ENCODE measurements at regions not wholly inside any gene's neighbourhood (a gene's known extent, or its start where the extent isn't known, plus 50 kb on each side); places are given as distances from the start of the nearest gene placed in this dataset.

- TF ChIP-seq JUND (IDR thresholded peaks at IDR 0.05; ENCODE audit: low read length): no peak
- TF ChIP-seq MAX (IDR thresholded peaks at IDR 0.05): no peak
- no peak for TF ChIP-seq CTCF (IDR thresholded peaks at IDR 0.05; ENCODE audit: control extremely low read depth in 1 of 3, insufficient read depth in 1 of 3, low read depth in 1 of 3, low read length in 3 of 3)
- no peak for TF ChIP-seq SIN3A (conservative IDR thresholded peaks at IDR 0.05 in 1 of 2, IDR thresholded peaks at IDR 0.05 in 1 of 2; ENCODE audit: low read depth in 1 of 2, low read length in 2 of 2)
- no peak for TF ChIP-seq USF2 (IDR thresholded peaks at IDR 0.05; ENCODE audit: low read length)
- TF ChIP-seq TAF1 (IDR thresholded peaks at IDR 0.05; ENCODE audit: low read depth, low read length): no peak
- TF ChIP-seq CHD2 (IDR thresholded peaks at IDR 0.05; ENCODE audit: low read length): no peak
Measured at GRCh38 chr5:171639205-171639621, 146.4 kb upstream of the SMIM23 start.

Data from H1 (cell line).